Loucy (cell line): ENCODE measurements at regions not wholly inside any gene's neighbourhood (a gene's known extent, or its start where the extent isn't known, plus 50 kb on each side); places are given as distances from the start of the nearest gene placed in this dataset.

Experiments
- H2AFZ ChIP-seq: fragments of 200-600 bp; sonication (generic); 2 replicates; pipeline ENCODE4 v1.6.0; 2016; ENCODE audit warnings: antibody characterized with exemption, mild to moderate bottlenecking, low read length, moderate library complexity
- H3F3A ChIP-seq: fragments of 200-600 bp; 2 replicates; pipeline ENCODE4 v1.6.0; 2016; ENCODE audit warnings: antibody characterized with exemption, low read depth, mild to moderate bottlenecking
- H3K27me3 ChIP-seq: fragments of 200-600 bp; sonication (generic); 2 replicates; pipeline ENCODE4 v1.6.1; 2014; ENCODE audit warnings: low read length, mild to moderate bottlenecking; ENCODE audit not compliant: insufficient read depth, poor library complexity, severe bottlenecking
- H3K36me3 ChIP-seq: fragments of 200-600 bp; sonication (generic); 2 replicates; pipeline ENCODE4 v1.6.1; 2016; ENCODE audit warnings: low read length; ENCODE audit not compliant: insufficient read depth
- H3K4me1 ChIP-seq: fragments of 200-600 bp; sonication (generic); 2 replicates; pipeline ENCODE4 v1.5.1; 2014; ENCODE audit warnings: low read length, mild to moderate bottlenecking; ENCODE audit not compliant: insufficient read depth, poor library complexity, severe bottlenecking
- H3K4me2 ChIP-seq: fragments of 200-600 bp; sonication (generic); 2 replicates; pipeline ENCODE4 v1.6.0; 2014; ENCODE audit warnings: antibody characterized with exemption, low read length, low read depth, mild to moderate bottlenecking; ENCODE audit not compliant: poor library complexity, severe bottlenecking
- H3K4me3 ChIP-seq: fragments of 200-600 bp; sonication (generic); 2 replicates; pipeline ENCODE4 v1.5.1; 2014; ENCODE audit warnings: low read length, mild to moderate bottlenecking, mixed read lengths; ENCODE audit not compliant: poor library complexity, severe bottlenecking
- H3K79me2 ChIP-seq: fragments of 200-600 bp; sonication (generic); 2 replicates; pipeline ENCODE4 v1.6.1; 2014; ENCODE audit warnings: low read length; ENCODE audit not compliant: insufficient read depth
- H3K9ac ChIP-seq: fragments of 200-600 bp; sonication (generic); 2 replicates; pipeline ENCODE4 v1.6.0; 2014; ENCODE audit warnings: mild to moderate bottlenecking, low read depth, low read length, moderate library complexity; ENCODE audit not compliant: poor library complexity, severe bottlenecking
- H3K9me2 ChIP-seq: fragments of 200-600 bp; sonication (generic); replicated peaks from 2 replicates; pipeline ENCODE4 v1.6.1; 2016; ENCODE audit warnings: low read depth, low read length, mixed read lengths
- H3K9me3 ChIP-seq: fragments of 200-600 bp; sonication (generic); 2 replicates; pipeline ENCODE4 v1.6.1; 2014; ENCODE audit warnings: mild to moderate bottlenecking, antibody characterized with exemption, low read length, low read depth; ENCODE audit not compliant: insufficient read depth
- H4K20me1 ChIP-seq: fragments of 200-600 bp; sonication (generic); 2 replicates; pipeline ENCODE4 v1.6.0; 2014; ENCODE audit warnings: antibody characterized with exemption, low read length, mild to moderate bottlenecking; ENCODE audit not compliant: insufficient read depth, poor library complexity, severe bottlenecking
- CTCF ChIP-seq: fragments of 200-600 bp; sonication (generic); conservative IDR thresholded peaks from 2 replicates; pipeline ENCODE4 v1.5.1; 2014; ENCODE audit warnings: mild to moderate bottlenecking, antibody characterized with exemption, low read length
- EZH2phosphoT487 ChIP-seq: fragments of 200-600 bp; IDR thresholded peaks from 2 replicates; pipeline ENCODE4 v1.6.1; 2018; ENCODE audit warnings: antibody characterized with exemption, mild to moderate bottlenecking, moderate library complexity, borderline replicate concordance

- H3F3A ChIP-seq: no peaks in the 10 kb centered on the region
- TF ChIP-seq EZH2phosphoT487 (no peak), CTCF (no peak)
- H3K36me3 ChIP-seq: no peaks in the 10 kb centered on the region
- H3K4me2 ChIP-seq: no peak overlapping the region
- H4K20me1 ChIP-seq: no peaks in the 10 kb centered on the region
- no peaks in the 10 kb centered on the region for H3K9me3 ChIP-seq
- H3K9me2 ChIP-seq: no peaks in the 10 kb centered on the region
- H3K4me1 ChIP-seq: no peaks in the 10 kb centered on the region
- H3K27me3 ChIP-seq: no peaks in the 10 kb centered on the region
- H2AFZ ChIP-seq: no peak overlapping the region
- H3K4me3 ChIP-seq: no peak overlapping the region
- no peaks in the 10 kb centered on the region for H3K79me2 ChIP-seq
- H3K9ac ChIP-seq: no peak overlapping the region
Observed at GRCh38 chr12:76272287-76272686, 75.9 kb downstream of the BBS10 start.

- Histone ChIP-seq H3K9ac (no peak overlapping the region), H4K20me1 (no peaks in the 10 kb centered on the region), H3K4me3 (no peak overlapping the region), H3K36me3 (no peaks in the 10 kb centered on the region), H3K4me2 (no peak overlapping the region), H3K79me2 (no peaks in the 10 kb centered on the region), H3K4me1 (no peaks in the 10 kb centered on the region), H2AFZ (no peak overlapping the region), H3K9me3 (no peaks in the 10 kb centered on the region), H3K9me2 (no peaks in the 10 kb centered on the region), H3F3A (no peaks in the 10 kb centered on the region), H3K27me3 (no peaks in the 10 kb centered on the region)
- TF ChIP-seq EZH2phosphoT487 (no peak), CTCF (no peak)
Observed at GRCh38 chr12:76270657-76271358, 77.4 kb downstream of the BBS10 start.

- no peaks in the 10 kb centered on the region for H3K27me3 ChIP-seq
- H4K20me1 ChIP-seq: no peaks in the 10 kb centered on the region
- H3K9ac ChIP-seq: no peak overlapping the region
- H2AFZ ChIP-seq: no peak overlapping the region
- no peak overlapping the region for H3K4me3 ChIP-seq
- H3F3A ChIP-seq: no peaks in the 10 kb centered on the region
- no peaks in the 10 kb centered on the region for H3K9me2 ChIP-seq
- no peaks in the 10 kb centered on the region for H3K36me3 ChIP-seq
- no peaks in the 10 kb centered on the region for H3K4me1 ChIP-seq
- H3K79me2 ChIP-seq: no peaks in the 10 kb centered on the region
- no peak overlapping the region for H3K4me2 ChIP-seq
- H3K9me3 ChIP-seq: no peaks in the 10 kb centered on the region
- no peak for TF ChIP-seq EZH2phosphoT487
- no peak for TF ChIP-seq CTCF
Observed at GRCh38 chr12:76268267-76268666, 79.9 kb downstream of the BBS10 start.
